ENCODE measurements at regions not wholly inside any gene's neighbourhood (a gene's known extent, or its start where the extent isn't known, plus 50 kb on each side); places are given as distances from the start of the nearest gene placed in this dataset.

GRCh38 chr12:63070709-63071108, 80.3 kb downstream of the AVPR1A start:
- POLR2A ChIA-PET = no interaction called here
- Histone ChIP-seq H3K9me3 (replicated peaks; ENCODE audit: control insufficient read depth, insufficient read depth, low read length) (no peaks in the 10 kb centered on the region), H3K79me2 (ENCODE audit: control insufficient read depth, insufficient read depth, low read length) (no peaks in the 10 kb centered on the region), H3K27me3 (replicated peaks in 1 of 2; ENCODE audit: control insufficient read depth in 2 of 2, insufficient read depth in 2 of 2, low read length in 1 of 2) (no peaks in the 10 kb centered on the region), H3K27ac (ENCODE audit: control insufficient read depth, insufficient read depth) (no peak overlapping the region), H3K9ac (ENCODE audit: control insufficient read depth, insufficient read depth, low read length) (no peak overlapping the region), H4K20me1 (ENCODE audit: control insufficient read depth, insufficient read depth) (no peaks in the 10 kb centered on the region), H3K4me3 (no peak overlapping the region), H3K4me1 (ENCODE audit: control insufficient read depth, insufficient read depth, low read length) (no peaks in the 10 kb centered on the region), H3K36me3 (ENCODE audit: control insufficient read depth in 2 of 2, insufficient read depth in 2 of 2, low read length in 1 of 2) (no peaks in the 10 kb centered on the region), H3K4me2 (ENCODE audit: control insufficient read depth, insufficient read depth) (no peak overlapping the region), H2AFZ (ENCODE audit: control insufficient read depth, low read depth, low read length) (no peak overlapping the region)
- RAD21 ChIA-PET (ENCODE audit: unreplicated experiment) = no interaction called here
- no TSS peak for BruUV-seq (replicated peaks)
- SMC1A ChIA-PET (ENCODE audit: uncharacterized antibody, unreplicated experiment) = interaction anchor here (1.4 kb wide), 1 partner anchor 13 kb away, joined by 5 read pairs; no protein-coding TSS in a partner anchor
- intact Hi-C loops (cut with micrococcal nuclease; ENCODE audit: unreplicated experiment) (no loop called here), in situ Hi-C loops (cut with MboI) (loop anchor here (25.0 kb wide), 1 partner anchor 633 kb away; no protein-coding TSS in a partner anchor)
- DNase-seq (ENCODE audit: low read depth, low spot score) = no peak
- TF ChIP-seq CREB1 (IDR thresholded peaks at IDR 0.05; ENCODE audit: low read depth) (no peak), PBX3 (IDR thresholded peaks at IDR 0.05; ENCODE audit: insufficient replicate concordance, low read depth, low read length) (no peak), STAT3 (IDR thresholded peaks at IDR 0.05; ENCODE audit: low read depth, low read length) (no peak), ZNF207 (IDR thresholded peaks at IDR 0.05; ENCODE audit: borderline replicate concordance) (no peak), SUZ12 (IDR thresholded peaks at IDR 0.05; ENCODE audit: unreplicated experiment) (no peak), ATF7 (IDR thresholded peaks at IDR 0.05; ENCODE audit: low read depth) (no peak), RFX5 (IDR thresholded peaks at IDR 0.05; ENCODE audit: low read depth, low read length) (no peak), NR2C2 (IDR thresholded peaks at IDR 0.05; ENCODE audit: borderline replicate concordance, control insufficient read depth, insufficient read length, low read depth) (no peak), SUPT20H (IDR thresholded peaks at IDR 0.05; ENCODE audit: borderline replicate concordance, control insufficient read depth, low read depth, low read length) (no peak), SMARCA5 (IDR thresholded peaks at IDR 0.05) (no peak), SPI1 (IDR thresholded peaks at IDR 0.05; ENCODE audit: borderline replicate concordance, insufficient read depth, low read depth, low read length) (no peak), BHLHE40 (IDR thresholded peaks at IDR 0.05; ENCODE audit: borderline replicate concordance in 1 of 2, low read depth in 2 of 2, low read length in 1 of 2) (no peak), POLR2AphosphoS5 (IDR thresholded peaks at IDR 0.05; ENCODE audit: low read length) (no peak), RB1 (IDR thresholded peaks at IDR 0.05; ENCODE audit: borderline replicate concordance) (no peak), ZZZ3 (IDR thresholded peaks at IDR 0.05; ENCODE audit: control insufficient read depth, insufficient read length, low read depth) (no peak), RBBP5 (conservative IDR thresholded peaks at IDR 0.05) (no peak), KAT2A (conservative IDR thresholded peaks at IDR 0.05; ENCODE audit: control insufficient read depth, low read depth, low read length) (no peak), CHD4 (IDR thresholded peaks at IDR 0.05) (no peak), KDM1A (IDR thresholded peaks at IDR 0.05; ENCODE audit: borderline replicate concordance) (no peak), ATF2 (IDR thresholded peaks at IDR 0.05; ENCODE audit: low read length) (no peak)
- FAIRE-seq = no peak
- CTCF ChIA-PET = interaction anchor here (0.8 to 1.1 kb wide), 2 partner anchors 258 to 632 kb away, joined by 3 read pairs; no protein-coding TSS in a partner anchor
- WGBS (ENCODE audit: insufficient coverage, insufficient replicate concordance, low lambda C conversion rate, missing lambda C conversion rate) = 16% methylated on average over 3 of the region's 3 CpGs
- ATAC-seq = no peak
